GM18868 (cell line): ENCODE measurements at regions not wholly inside any gene's neighbourhood (a gene's known extent, or its start where the extent isn't known, plus 50 kb on each side); places are given as distances from the start of the nearest gene placed in this dataset.

Experiments used
- ATAC-seq: cut with Tn5 transposase; IDR thresholded peaks from one replicate; pipeline ENCODE4 v1.9.1; 2021; ENCODE audit warnings: mild to moderate bottlenecking, moderate library complexity; ENCODE audit not compliant: unreplicated experiment

DNA sequence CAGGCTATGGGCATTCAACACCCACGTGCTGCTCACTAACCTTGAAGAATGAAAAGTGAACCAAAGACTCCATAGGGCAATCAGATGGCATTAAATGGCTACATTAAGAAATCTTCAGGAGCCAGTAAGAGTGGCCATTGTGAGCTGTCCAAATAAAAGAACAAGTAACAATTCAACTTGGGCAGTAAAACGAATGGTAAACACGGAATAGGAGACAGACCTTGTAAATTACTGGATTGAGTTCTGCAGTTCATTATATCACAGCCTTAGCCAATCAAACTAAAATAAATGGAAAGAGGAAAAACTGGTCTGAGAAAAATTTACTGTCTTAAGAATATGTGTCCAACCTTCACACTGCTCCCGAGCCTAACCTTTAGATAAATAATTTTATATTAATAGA is 306.5 kb upstream of the ZNF521 start:
- ATAC-seq = no peak

DNA sequence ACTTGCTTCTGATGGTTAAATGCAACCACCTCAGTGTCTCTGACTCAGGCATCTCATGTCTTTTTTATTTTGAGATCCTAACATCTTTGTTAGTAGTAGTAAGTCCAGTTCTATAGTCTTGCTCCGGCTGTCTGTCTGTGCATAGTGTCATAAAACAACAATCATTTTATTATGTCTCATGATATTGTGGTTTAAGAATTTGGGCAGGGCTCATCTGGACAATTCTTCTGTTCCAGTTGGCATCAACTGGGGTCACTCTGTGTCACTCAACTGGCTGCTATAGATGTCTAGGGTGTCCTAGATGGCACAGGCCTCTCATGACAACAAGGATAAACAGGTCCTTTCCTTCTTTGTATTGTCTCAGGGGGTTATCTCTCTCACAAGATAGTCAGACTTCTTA is 299.6 kb upstream of the ZNF521 start:
- ATAC-seq = no peak

DNA sequence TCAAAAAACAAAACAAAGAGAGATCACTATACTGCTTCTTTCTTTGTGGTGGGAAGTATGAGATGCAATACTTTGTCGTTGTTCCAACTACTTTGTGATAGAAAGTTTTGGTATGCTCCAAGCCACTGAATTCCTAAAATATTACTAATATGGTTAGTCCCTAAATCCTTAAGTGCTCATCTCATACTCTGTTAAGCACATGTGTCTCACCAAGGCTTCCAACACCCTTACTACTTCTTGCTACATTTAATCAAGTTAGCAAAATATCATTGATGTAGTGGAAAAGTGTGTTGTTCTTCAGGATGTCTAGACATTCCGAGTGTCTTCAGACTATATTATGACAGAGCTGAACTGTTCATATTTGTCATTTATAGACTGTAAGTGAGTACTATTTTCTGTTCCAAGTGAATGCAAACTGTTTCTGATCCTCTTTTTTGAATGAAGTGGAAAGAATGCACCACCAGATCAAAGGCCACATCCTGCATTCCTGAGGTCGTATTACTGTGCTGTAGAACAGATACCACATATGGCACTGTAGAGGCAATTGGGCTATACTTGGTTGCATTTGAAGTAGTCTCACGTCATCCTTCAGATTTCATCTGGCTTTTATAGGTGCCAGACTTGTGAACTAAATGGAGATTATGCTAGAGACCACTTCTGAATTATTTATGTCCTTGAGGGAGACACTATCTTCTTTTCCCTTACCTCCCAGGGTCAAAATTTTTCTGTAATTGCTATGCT is 298.4 kb upstream of the ZNF521 start:
- ATAC-seq = no peak

DNA sequence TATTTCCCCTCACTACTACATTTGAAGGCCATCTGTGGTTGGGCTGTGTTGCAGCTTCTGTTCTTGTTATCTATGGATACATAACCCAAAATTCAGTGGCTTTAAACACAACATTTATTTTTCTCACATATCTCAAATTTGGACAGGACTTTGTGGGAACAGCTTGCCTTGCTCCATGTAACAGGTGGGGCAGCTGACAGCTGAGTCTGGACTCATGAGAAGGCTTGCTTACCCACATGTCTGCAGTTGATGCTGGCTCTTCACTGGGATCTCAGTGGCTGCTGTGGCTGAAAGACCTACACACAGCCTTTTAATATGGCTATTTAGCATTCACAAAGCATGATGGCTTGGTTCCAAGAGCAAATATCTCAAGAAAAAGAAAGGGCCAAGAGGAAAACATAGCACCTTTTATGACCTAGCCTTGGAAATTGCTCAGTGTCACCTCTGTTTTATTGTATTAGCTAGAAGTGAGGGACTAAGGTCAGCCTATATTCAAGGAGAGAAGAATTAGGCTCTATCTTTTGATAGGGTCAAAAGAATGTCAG is 296.8 kb upstream of the ZNF521 start:
- no peak for ATAC-seq

DNA sequence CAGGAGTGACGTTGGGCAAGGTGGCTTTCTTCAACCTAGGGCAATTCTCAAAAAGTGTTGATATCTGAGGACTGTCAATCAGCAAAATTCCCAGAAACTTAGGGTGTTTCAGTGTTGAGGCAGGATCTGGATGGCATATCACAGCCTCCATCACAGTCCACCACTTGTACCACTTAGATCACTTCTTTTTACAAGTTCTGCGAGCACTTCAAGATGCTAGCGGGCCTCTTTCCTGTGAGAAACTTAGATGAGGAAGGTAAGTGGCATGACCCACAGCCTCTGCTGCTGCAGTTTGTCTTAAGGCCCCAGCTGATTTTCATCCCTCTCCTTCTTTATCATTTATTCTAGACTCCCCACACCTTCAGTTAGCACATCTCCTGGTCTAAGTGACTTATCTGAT is 295.4 kb upstream of the ZNF521 start:
- no peak for ATAC-seq

DNA sequence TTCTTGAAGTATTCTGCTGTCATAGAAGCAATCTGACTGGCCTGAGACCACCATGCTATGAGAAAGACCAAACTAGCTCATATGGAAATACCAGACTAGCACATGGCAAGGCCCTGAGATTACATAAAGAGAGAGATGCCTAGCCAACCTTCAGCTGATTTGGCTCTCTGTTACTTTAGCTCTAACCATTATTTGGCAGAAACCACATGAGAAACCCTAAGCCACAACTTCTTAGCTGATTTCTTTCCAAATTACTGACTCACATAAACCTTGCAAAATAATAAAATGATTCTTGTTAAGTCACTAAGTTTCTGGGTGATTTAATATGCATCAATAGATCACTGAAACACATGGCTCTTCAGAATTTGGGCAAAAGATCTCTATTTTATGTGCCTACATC is 295.0 kb upstream of the ZNF521 start:
- ATAC-seq = no peak

DNA sequence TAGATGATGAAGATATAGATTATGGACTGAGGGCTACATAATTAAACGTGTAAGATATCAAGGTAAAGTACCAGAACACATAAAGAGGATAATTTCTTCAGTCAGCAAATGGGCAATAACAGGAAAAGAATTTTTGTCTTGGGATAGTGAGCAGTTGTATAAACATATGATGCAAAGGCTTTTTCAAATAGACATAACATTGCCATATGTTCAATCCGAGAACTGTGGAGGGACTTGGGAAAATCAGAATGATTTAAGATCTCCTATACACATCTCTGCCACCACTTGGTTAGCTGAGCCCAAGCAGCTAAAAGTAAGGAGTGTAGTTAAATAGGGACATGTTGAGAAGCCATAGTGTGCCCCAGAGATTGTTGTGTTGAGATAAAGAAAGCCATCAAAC is 287.6 kb upstream of the ZNF521 start:
- ATAC-seq = no peak

DNA sequence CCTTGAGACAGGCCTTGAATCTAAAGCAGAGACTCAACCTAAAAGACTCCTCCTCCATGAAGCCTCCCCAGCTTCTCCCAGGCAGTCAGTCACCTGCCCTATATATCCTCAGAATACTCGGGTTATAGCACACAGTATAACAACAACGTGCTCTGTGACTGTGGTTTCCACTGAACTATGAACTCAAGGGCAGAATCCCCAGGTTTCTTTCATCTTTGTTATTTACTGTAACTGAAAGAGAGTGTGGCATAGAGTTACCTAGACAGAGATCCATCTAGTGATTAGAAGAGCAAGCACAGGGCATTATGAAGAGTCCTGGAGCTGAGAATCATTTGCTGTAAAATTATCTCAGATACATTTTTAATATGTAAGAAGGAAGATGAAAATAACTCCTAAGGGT is 281.6 kb upstream of the ZNF521 start:
- ATAC-seq = no peak

DNA sequence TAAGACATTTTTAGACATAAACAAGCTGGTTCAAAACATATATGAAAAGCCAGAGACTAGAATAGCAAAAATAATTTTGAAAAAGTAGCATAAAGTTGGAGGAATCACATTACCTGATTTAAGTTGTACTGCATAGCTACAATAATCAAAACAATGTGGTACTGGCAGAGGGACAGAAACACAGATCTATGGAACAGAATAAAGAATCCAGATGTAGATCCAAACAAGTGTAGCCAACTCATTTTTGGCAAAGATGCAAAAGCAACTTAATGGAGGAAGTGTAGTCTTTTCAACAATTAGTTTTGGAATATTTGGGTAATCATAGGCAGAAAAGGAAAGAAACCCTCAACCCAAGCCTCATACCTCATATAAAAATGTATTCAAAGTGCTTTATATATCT is 278.7 kb upstream of the ZNF521 start:
- no peak for ATAC-seq

DNA sequence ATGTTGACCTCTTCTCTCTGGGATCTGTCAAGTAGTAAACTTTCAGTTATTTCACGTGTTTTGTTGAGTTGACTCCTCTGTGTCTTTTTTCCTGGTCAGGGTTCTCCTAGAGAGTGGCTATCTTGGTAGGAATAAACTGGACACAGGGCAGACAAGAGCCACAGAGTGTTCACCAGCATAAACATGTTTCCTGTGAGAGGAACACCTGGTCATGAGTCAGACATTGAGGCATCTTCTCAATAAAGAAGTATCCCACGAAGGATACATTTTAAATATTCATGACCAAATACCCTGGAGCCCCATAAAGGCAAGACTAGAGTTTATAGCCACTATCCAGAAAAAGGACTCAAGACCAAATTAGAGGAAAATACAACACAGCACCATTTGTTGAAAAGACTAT is 269.7 kb upstream of the ZNF521 start:
- no peak for ATAC-seq

DNA sequence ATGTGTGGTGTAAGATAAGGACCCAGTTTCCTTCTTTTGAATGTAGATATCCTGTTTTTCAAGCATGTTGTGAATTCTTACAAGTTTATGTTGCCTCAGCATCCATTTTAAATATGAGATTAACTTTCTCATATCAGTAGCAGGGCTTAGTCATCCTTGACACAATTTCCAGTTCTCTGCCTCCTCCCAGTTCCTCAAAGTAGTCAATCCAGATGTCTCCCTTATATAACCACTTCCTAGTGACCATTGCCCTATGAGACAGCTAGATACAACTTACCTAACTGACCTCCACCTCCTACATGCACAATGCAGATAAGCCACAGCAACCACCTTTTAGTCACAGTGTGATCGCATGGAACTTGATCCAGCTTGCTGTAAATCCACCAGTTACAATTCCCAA is 269.2 kb upstream of the ZNF521 start:
- ATAC-seq = no peak

DNA sequence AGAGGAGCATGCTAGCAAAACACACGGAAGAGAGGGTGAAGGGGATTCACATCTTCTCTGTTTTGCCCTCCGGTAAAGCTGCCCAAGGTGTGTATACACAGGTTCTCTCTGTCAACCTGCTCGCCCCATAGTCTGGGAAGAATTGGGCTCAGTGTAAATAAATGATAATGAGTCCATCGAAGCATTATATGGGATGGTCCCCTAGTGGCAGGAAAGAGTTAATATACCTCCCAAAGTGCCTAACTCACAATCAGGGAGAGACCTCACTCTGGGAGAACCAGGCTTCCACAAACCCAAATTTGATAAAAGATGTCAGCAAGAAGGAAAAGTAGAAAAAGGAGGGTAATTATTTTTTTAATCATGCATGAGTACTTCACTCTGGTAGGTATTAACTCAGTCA is 262.2 kb upstream of the ZNF521 start:
- ATAC-seq = no peak

DNA sequence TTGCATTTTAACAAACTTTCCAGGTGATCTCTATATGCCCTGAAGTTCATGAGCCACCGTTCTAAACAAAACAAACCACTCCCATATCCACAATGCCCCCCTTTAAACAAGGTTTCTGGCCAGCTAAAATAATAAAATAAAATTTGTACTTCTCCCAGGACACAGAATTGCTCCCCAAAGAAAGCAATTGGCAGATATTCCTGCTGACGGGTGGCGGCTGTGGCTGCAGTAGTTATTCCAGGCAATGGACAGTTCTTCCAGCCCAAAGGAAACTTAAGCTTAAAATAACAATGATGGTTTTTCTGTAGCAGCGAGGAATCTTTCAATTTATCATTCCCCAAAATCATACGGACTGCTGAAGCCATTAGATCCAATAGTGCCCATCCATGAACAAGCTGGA is 260.5 kb upstream of the ZNF521 start:
- ATAC-seq = no peak

DNA sequence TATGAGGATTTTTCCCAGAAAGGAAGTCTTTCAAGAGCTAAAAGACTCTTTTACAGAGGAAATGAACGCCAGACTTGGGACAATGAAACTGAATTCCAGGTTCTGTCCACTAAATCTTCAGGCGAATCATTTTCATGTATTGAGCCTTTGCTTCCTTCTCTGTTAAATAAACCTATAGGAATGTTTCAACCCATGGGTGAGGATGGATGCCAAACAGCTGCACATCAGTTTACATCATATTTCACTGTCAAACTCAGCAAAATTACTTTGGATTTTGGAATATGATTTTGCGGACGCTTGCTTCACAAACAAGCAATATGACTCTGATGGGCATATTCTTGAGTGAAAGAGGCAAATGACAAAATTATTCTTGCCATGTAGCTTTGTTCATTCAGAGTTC is 256.1 kb upstream of the ZNF521 start:
- ATAC-seq = no peak

DNA sequence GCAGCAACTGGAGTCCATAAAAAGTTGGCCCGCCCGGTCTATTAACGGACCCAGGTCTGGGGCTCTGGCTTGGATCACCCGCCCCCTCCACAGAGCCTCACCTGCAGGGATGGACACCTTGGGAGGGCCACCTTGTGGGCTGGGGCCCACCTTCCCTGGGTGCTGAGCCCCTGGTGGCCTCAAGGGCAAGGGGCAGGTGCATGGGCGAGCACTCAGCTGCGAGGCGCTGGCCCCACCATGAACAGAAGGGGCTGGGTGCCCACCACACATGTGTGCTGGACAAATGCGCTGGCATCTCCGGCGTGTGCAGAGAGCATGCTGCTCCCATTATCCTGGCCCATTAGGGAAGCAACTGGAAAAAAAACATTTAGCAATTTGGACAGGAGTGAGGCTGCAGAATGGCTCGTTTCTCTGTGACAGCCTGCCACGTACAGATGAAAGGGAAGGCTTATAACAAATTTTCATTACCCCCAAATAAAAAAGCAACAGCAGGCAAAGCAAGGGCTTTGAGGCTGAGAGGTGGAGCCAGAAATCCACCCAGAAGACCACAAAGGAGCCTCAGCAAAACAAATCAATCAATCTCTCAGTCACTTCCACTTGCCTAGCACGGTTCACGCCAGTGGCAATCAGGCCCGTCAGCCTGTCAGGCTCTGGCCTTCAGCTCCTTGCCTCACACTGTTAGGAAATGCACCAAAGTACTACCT is 253.1 kb upstream of the ZNF521 start:
- no peak for ATAC-seq

DNA sequence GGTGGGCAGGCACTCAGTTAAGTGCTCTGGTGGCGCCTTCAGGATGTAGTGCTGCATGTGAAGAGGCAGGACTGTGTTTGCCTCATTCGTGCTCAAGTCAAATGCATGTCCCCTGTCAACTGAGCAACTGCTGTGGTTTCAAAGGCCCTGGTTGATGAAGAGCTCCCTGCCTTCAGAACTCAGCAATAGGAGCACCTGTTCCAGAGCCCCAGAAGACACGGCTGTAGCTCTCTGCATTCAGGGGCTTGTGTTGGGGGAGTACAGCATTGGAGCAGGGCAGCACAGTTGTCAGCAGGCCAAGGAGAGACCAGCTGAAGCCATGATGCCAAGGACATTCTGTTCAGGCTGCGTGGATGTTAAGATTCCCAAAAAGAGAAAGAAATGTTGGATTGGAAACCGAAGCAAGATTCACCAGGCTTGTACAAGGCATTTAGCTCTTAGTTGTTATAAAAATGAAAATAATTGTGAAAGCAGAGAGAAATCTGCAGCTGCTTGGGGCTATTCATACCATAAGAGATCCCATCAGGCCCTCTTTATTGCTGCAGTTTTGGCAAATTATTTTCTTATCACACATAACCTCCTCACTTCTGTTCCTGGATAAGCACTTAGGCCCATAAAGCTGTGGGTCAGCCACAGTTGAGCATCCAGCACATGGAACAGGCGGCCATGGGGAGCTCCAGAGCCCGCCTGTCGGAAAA is 252.4 kb upstream of the ZNF521 start:
- ATAC-seq = no peak

DNA sequence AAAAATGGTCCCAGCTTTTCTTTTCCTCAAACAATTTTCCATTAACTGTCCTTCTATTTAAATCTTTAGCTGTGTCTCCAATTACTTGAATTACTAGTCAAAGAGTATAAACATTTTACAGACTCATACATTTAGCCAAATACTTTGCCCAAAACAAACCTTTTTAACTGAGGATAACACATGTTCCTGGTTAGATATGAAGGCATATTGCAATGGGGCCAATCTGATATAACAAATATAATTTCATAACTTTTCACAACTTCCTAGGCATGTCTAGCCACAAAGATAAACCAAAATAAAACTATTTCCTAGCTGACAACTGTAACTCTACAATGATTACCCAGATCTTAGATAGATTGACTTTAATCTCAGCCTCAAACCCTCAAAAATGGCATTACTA is 247.5 kb upstream of the ZNF521 start:
- no peak for ATAC-seq

DNA sequence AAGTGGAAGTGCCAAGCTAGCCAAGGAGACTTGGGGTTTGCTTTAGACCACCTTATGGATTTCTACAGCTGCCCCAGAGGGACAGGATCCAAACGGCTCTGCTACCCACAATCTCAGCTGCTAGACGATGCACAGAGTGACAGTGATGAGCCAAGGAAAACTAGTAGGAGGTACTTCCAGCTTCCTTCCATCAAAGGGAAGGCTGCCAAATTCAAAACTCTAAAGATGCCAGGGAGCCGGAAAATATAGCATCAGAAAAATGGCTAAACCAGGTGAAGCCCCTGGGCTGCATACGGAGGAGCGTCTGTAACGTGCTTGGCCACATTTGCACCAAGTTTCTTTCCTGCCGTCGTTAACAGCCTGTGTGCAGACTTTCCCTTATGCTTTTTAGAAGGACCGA is 245.5 kb upstream of the ZNF521 start:
- no peak for ATAC-seq

DNA sequence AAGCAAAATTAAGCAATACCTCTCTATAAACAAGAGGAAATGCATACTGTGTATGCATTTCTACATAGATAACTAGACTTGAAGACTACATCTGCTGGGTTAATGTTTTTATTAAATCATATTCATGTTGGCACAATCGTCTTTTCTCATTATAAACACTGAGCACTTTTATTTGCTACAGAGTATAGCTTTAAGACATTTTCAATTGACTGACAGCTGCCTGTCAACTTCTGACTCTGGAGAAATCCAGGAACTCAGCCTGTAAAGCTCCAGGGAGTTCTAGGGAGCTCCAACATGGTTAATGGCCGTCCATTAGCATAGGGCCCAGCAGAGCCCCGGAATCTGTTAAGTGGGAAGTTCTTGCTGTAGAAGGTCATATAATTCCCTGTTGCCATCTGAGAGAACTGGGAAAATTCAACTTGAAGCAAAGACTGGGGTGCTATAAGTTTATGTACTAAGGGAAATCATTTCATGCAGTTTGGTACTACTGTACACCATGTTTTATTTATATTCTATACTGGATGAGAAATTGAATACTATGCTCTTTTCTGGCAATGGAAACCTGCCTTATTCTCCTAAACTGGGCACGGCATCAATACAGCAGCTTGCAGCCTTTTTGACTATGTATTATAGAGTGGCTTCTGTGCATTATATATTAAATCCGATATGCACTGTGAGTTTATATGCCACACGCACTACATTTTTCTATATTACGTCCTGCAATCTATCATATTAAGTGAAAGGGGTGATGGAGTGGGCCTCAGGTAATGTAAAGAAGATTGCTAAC is 243.5 kb upstream of the ZNF521 start:
- ATAC-seq = no peak

DNA sequence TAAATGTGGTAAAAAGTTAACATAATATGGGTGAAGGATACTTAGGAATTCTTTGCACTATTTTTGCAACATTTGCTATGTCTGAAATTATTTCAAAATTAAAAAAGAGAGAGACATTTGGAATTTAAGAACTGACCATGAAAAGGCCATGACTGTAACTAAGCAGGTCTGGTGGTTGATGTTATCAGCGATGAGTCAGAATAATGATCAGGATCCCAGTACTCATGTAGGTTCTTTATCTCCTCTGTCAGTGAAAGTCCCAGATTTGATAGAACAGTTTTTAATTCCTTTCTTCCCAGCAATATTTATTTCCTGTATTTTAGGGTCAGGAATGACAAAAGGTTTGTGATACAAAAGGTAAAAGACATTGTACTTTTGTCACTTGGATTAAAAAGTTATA is 242.4 kb upstream of the ZNF521 start:
- no peak for ATAC-seq

DNA sequence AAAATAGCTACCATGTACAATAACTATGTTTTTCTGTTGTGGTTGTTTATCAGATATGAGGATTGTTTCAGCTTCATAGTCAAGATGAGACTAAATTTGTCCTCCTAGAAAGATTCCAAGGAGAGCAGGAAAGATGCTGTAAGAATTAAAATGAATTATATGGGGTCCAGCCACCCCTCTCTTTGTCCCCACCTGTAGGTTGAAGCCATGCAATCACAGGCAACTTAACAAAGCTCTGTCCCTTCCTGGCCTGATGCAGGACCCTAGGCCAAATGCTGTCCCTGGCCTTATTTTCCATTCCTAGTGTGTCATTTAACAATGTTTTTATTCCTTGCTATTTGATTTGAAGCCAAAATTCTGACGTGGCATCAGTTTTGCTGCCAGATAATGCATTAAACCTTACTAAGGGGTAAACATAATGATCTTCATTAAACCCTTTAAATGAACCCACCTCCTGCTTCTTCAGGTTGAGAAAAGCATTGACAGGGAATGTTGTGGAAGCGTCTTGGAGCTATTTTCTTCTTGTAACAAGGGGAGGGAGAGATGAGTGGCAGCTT is 240.9 kb upstream of the ZNF521 start:
- ATAC-seq = no peak
